ENCODE measurements at regions not wholly inside any gene's neighbourhood (a gene's known extent, or its start where the extent isn't known, plus 50 kb on each side); places are given as distances from the start of the nearest gene placed in this dataset.

DNA sequence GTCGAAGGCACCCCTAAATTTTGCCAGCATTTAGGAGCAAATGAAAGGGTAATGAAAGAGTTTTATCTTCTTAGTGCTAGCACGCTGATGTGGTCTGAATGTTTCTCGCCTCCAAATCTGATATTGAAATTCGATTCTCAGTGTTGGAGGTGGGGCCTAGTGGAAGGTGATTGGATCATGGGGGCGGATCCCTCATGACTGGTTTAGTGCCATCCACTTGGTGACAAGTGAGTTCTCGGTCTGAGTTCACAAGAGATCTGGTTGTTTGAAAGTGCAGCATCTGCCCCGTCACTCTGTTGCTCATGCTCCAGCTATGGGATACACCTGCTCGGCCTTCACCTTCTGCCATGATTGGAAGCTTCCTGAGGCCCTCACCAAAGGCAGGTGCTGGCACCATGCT lies 75.1 kb upstream of the ZBTB40 start:
- H3K4me3 ChIP-seq (replicated peaks; ENCODE audit: low read depth, low read length), result no peak overlapping the region
- DNase-seq (ENCODE audit: low read depth), result no peak
- TF ChIP-seq CTCF (IDR thresholded peaks at IDR 0.05; ENCODE audit: low read length, missing control alignments), result no peak

DNA sequence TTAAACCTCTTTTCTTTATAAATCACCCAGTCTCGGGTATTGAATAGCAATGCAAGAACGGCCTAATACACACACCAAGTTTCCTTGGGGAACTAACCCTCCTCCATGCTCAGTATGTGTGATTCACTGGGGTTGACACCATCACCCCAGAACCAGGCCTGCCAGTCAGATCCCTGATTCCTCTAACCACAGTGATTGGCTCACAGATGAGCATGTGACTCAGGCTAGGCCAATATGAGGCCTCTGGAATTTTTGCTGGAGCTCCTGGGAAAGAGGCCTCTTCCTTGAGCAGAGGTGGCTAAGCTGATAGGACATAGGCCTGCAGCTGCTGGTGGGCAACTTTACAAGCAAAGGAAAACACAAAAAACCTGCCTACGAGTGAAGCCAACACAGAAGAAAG lies 74.7 kb upstream of the ZBTB40 start:
- TF ChIP-seq CTCF (IDR thresholded peaks at IDR 0.05; ENCODE audit: low read length, missing control alignments), result no peak
- no peak for DNase-seq (ENCODE audit: low read depth)
- no peak overlapping the region for H3K4me3 ChIP-seq (replicated peaks; ENCODE audit: low read depth, low read length)

DNA sequence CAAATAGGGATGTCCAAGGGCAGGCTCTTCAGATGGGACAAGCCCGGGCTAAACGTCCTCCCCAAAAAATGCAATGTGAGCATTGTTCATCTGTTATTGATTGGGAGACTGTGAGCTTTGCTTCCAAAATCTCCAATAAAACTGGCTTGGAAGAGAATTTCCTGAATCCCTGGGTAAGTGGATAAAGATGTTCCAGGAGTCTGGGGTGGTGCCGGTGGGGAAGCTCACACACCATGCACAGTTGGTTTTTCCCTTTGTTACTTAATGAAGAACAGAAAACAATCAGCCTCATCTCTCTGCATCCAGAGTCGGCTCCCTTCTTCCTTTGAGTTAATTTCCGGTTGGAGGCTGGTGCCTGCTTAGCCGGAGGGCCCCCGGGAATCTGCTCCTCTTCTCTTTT lies 72.1 kb upstream of the ZBTB40 start:
- no peak for DNase-seq (ENCODE audit: low read depth)
- no peak for TF ChIP-seq CTCF (IDR thresholded peaks at IDR 0.05; ENCODE audit: low read length, missing control alignments)
- no peak overlapping the region for H3K4me3 ChIP-seq (replicated peaks; ENCODE audit: low read depth, low read length)

- no peak for DNase-seq (ENCODE audit: low read depth)
- no peak for TF ChIP-seq CTCF (IDR thresholded peaks at IDR 0.05; ENCODE audit: low read length, missing control alignments)
- no peak overlapping the region for H3K4me3 ChIP-seq (replicated peaks; ENCODE audit: low read depth, low read length)
Measured at GRCh38 chr1:22380024-22380785, 71.4 kb upstream of the ZBTB40 start.

GRCh38 chr1:22383526-22384294 lies 67.9 kb upstream of the ZBTB40 start:
- H3K4me3 ChIP-seq (replicated peaks; ENCODE audit: low read depth, low read length), result no peak overlapping the region
- no peak for DNase-seq (ENCODE audit: low read depth)
- TF ChIP-seq CTCF (IDR thresholded peaks at IDR 0.05; ENCODE audit: low read length, missing control alignments), result no peak

- TF ChIP-seq CTCF (IDR thresholded peaks at IDR 0.05; ENCODE audit: low read length, missing control alignments), result no peak
- no peak for DNase-seq (ENCODE audit: low read depth)
- H3K4me3 ChIP-seq (replicated peaks; ENCODE audit: low read depth, low read length), result no peak overlapping the region
Measured at GRCh38 chr1:22385537-22385936, 66.1 kb upstream of the ZBTB40 start.
